GM23338 (cell line): ENCODE measurements at regions not wholly inside any gene's neighbourhood (a gene's known extent, or its start where the extent isn't known, plus 50 kb on each side); places are given as distances from the start of the nearest gene placed in this dataset.

Source experiments
- ATAC-seq: fragments of 200-7000 bp; cut with Tn5 transposase; 3 replicates; pipeline ENCODE4 v1.9.1; 2020
- DNase-seq: peaks from one replicate; pipeline ENCODE4 v3.0.0-alpha.2; 2015; ENCODE audit warnings: low spot score
- H2AFZ ChIP-seq: fragments of 200-600 bp; sonication (generic); 2 replicates; pipeline ENCODE4 v1.8.0; 2016; ENCODE audit warnings: antibody characterized with exemption, mild to moderate bottlenecking, moderate library complexity
- H3F3A ChIP-seq: fragments of 200-600 bp; sonication (generic); replicated peaks from 2 replicates; pipeline ENCODE4 v1.8.0; 2017; ENCODE audit warnings: antibody characterized with exemption, mixed run types, low read depth
- H3K27ac ChIP-seq: fragments of 200-600 bp; sonication (generic); 2 replicates; pipeline ENCODE4 v1.6.1; 2016; ENCODE audit warnings: low read depth
- H3K27me3 ChIP-seq: fragments of 200-600 bp; sonication (generic); 2 replicates; pipeline ENCODE4 v1.8.0; 2016; ENCODE audit warnings: mild to moderate bottlenecking, mixed run types, moderate library complexity; ENCODE audit not compliant: insufficient read depth
- H3K36me3 ChIP-seq: fragments of 200-600 bp; sonication (generic); 2 replicates; pipeline ENCODE4 v1.8.0; 2016; ENCODE audit warnings: mild to moderate bottlenecking; ENCODE audit not compliant: insufficient read depth
- H3K4me1 ChIP-seq: fragments of 200-600 bp; sonication (generic); 2 replicates; pipeline ENCODE4 v1.8.0; 2016; ENCODE audit warnings: mild to moderate bottlenecking, moderate library complexity; ENCODE audit not compliant: insufficient read depth
- H3K4me2 ChIP-seq: fragments of 200-600 bp; sonication (generic); 2 replicates; pipeline ENCODE4 v1.7.1; 2017; ENCODE audit warnings: mixed run types
- H3K4me3 ChIP-seq: fragments of 200-600 bp; sonication (generic); 2 replicates; pipeline ENCODE4 v1.6.1; 2016; ENCODE audit warnings: mixed run types
- H3K79me2 ChIP-seq: fragments of 200-600 bp; sonication (generic); replicated peaks from 2 replicates; pipeline ENCODE4 v1.8.0; 2017; ENCODE audit warnings: mild to moderate bottlenecking; ENCODE audit not compliant: insufficient read depth
- H3K9me2 ChIP-seq: fragments of 200-600 bp; sonication (generic); 2 replicates; pipeline ENCODE4 v1.8.0; 2017; ENCODE audit not compliant: insufficient read depth
- H4K20me1 ChIP-seq: fragments of 200-600 bp; sonication (generic); replicated peaks from 2 replicates; pipeline ENCODE4 v1.8.0; 2017; ENCODE audit warnings: mild to moderate bottlenecking; ENCODE audit not compliant: insufficient read depth
- H3K27ac Mint-ChIP-seq: 2 replicates; pipeline ENCODE4 v1.8.0; 2020; ENCODE audit warnings: inconsistent platforms, mild to moderate bottlenecking, moderate library complexity, mixed read lengths
- H3K27me3 Mint-ChIP-seq: 3 replicates; pipeline ENCODE4 v1.8.0; 2022; ENCODE audit warnings: low read depth, mild to moderate bottlenecking, moderate library complexity, mixed read lengths, inconsistent platforms; ENCODE audit not compliant: insufficient read depth, poor library complexity
- H3K36me3 Mint-ChIP-seq: 3 replicates; pipeline ENCODE4 v1.8.0; 2021; ENCODE audit warnings: low read depth, mild to moderate bottlenecking, inconsistent platforms, moderate library complexity, mixed read lengths
- H3K4me1 Mint-ChIP-seq: 3 replicates; pipeline ENCODE4 v1.8.0; 2020; ENCODE audit warnings: mild to moderate bottlenecking, inconsistent platforms, mixed read lengths
- H3K4me3 Mint-ChIP-seq: 3 replicates; pipeline ENCODE4 v1.8.0; 2021; ENCODE audit warnings: moderate library complexity, mild to moderate bottlenecking, inconsistent platforms, mixed read lengths
- H3K9me3 Mint-ChIP-seq: 3 replicates; pipeline ENCODE4 v1.8.0; 2020; ENCODE audit warnings: moderate library complexity, mild to moderate bottlenecking, inconsistent platforms, mixed read lengths
- CREB1 ChIP-seq: fragments of 250-450 bp; sonication (Bioruptor Pico); IDR thresholded peaks from 2 replicates; pipeline ENCODE4 v1.5.0; 2020; ENCODE audit warnings: low read depth, mild to moderate bottlenecking, moderate library complexity
- CTCF ChIP-seq, 2 experiments: fragments of 200-600 bp in 1 of 2; sonication (generic) in 1 of 2; conservative IDR thresholded peaks; 2 replicates each; pipeline versions ENCODE4 v1.5.1 to v1.6.1; 2016 to 2017; ENCODE audit warnings: antibody characterized with exemption in 2 of 2, low read depth in 2 of 2, mild to moderate bottlenecking in 2 of 2, moderate library complexity in 1 of 2
- EZH2 ChIP-seq: fragments of 200-600 bp; sonication (generic); IDR thresholded peaks from one replicate; pipeline ENCODE4 v1.8.0; 2017; ENCODE audit warnings: antibody characterized with exemption, mild to moderate bottlenecking, low read depth; ENCODE audit not compliant: unreplicated experiment
- EZH2phosphoT487 ChIP-seq: fragments of 200-600 bp; sonication (generic); IDR thresholded peaks from one replicate; pipeline ENCODE4 v1.8.1; 2018; ENCODE audit warnings: antibody characterized with exemption; ENCODE audit not compliant: unreplicated experiment
- JUNB ChIP-seq: IDR thresholded peaks from one replicate; pipeline ENCODE4 v1.6.1; 2016; ENCODE audit warnings: antibody characterized with exemption; ENCODE audit not compliant: unreplicated experiment
- NANOG ChIP-seq: IDR thresholded peaks from 2 replicates; pipeline ENCODE4 v1.6.1; 2016; ENCODE audit warnings: antibody characterized with exemption, borderline replicate concordance
- POLR2AphosphoS5 ChIP-seq: IDR thresholded peaks from 2 replicates; pipeline ENCODE4 v1.6.1; 2016; ENCODE audit warnings: antibody characterized with exemption, low read depth
- REST ChIP-seq: IDR thresholded peaks from one replicate; pipeline ENCODE4 v1.6.1; 2018; ENCODE audit warnings: antibody characterized with exemption; ENCODE audit not compliant: unreplicated experiment
- STAT1 ChIP-seq: IDR thresholded peaks from one replicate; pipeline ENCODE4 v1.6.1; 2016; ENCODE audit warnings: antibody characterized with exemption; ENCODE audit not compliant: unreplicated experiment
- ZNF114 ChIP-seq: fragments of 250-450 bp; sonication (Bioruptor Pico); IDR thresholded peaks from 2 replicates; pipeline ENCODE4 v1.5.0; 2020; ENCODE audit warnings: mild to moderate bottlenecking, moderate library complexity
- ZNF331 ChIP-seq: fragments of 250-450 bp; sonication (Bioruptor Pico); IDR thresholded peaks from 2 replicates; pipeline ENCODE4 v1.5.0; 2020; ENCODE audit warnings: low read depth, mild to moderate bottlenecking, moderate library complexity
- TF ChIP-seq, protein P1 (sequence below): IDR thresholded peaks from 2 replicates; pipeline ENCODE4 v1.6.1; 2016; ENCODE audit warnings: antibody characterized with exemption

DNA sequence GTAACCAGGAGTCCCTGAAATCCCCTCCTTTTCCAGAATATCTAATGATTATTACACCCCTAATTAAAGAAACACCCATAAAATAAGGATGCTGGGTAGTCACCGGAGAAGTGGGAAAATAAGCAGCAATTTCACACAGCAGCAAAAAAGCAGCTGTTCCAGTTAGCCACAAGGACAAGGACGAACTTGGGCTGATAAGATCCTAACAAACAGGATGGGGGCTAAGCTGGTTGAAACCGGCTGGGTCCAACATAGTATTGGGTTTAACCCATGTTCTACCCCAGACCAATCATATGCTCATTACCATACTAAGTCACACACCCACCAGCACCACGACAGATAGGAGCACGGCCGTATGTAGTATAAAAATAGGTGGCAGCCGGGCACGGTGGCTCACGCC, 100.7 kb downstream of the RPL10L start (continued):
- TF ChIP-seq STAT1 (no peak), EZH2phosphoT487 (no peak)

DNA sequence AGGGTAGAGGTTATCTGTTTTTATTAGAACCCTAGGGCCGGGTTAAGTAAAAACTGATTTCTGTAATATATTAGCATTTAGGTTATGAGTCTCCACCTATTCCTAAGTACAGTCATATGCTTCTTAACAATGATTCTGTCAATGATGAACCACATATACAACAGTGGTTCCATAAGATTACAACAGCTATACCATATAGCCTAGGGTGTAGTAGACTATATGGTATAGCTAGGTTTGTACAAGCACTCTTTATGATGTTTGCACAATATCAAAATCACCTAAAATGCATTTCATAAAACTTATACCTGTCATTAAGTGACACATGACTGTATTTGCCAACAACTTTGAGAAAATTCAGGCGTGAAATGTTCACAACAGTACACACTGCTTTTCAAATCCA, 110.6 kb downstream of the RPL10L start:
- H4K20me1 ChIP-seq: no peaks in the 10 kb centered on the region
- H3K79me2 ChIP-seq: no peaks in the 10 kb centered on the region
- no peak overlapping the region for H3K4me3 Mint-ChIP-seq
- H2AFZ ChIP-seq: no peak overlapping the region
- H3F3A ChIP-seq: no peaks in the 10 kb centered on the region
- TF ChIP-seq ZNF114 (CRISPR knock-in tag) (no peak), POLR2AphosphoS5 (no peak)
- H3K27me3 Mint-ChIP-seq: peaks cover 2% of the 10 kb centered on the region
- H3K36me3 ChIP-seq: no peaks in the 10 kb centered on the region
- no peaks in the 10 kb centered on the region for H3K9me2 ChIP-seq
- no peaks in the 10 kb centered on the region for H3K4me1 ChIP-seq
- H3K4me3 ChIP-seq: no peak overlapping the region
- no peak overlapping the region for H3K27ac ChIP-seq
- DNase-seq (no peak), ATAC-seq (no peak)
- no peaks in the 10 kb centered on the region for H3K4me1 Mint-ChIP-seq
- H3K9me3 Mint-ChIP-seq: no peaks in the 10 kb centered on the region
- H3K4me2 ChIP-seq: no peak overlapping the region
- no peaks in the 10 kb centered on the region for H3K27me3 ChIP-seq
- H3K27ac Mint-ChIP-seq: no peak overlapping the region
- no peaks in the 10 kb centered on the region for H3K36me3 Mint-ChIP-seq

DNA sequence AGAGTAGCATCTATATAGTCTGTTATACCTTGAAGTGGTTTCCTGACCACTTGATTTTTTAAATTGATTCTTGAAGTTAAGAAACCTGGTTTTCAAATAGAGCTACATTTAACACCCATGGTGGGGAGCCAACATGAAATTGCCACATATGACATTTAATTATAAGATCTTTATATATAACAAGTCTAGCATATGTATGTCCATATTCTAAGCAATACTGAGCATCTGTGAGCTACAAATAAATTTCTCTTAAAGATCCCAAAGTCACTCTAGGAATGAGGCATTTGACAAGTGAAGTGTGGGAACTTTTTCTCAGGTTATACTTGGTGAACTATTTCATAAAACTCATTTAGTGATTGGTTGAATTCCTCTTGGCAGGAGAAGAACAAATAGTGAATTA, 132.5 kb downstream of the RPL10L start:
- ATAC-seq: no peak
- Mint-ChIP-seq H3K9me3 (no peaks in the 10 kb centered on the region), H3K36me3 (no peaks in the 10 kb centered on the region)
- no peak for TF ChIP-seq EZH2
- no peak for TF ChIP-seq EZH2phosphoT487
- TF ChIP-seq, protein P1, sequence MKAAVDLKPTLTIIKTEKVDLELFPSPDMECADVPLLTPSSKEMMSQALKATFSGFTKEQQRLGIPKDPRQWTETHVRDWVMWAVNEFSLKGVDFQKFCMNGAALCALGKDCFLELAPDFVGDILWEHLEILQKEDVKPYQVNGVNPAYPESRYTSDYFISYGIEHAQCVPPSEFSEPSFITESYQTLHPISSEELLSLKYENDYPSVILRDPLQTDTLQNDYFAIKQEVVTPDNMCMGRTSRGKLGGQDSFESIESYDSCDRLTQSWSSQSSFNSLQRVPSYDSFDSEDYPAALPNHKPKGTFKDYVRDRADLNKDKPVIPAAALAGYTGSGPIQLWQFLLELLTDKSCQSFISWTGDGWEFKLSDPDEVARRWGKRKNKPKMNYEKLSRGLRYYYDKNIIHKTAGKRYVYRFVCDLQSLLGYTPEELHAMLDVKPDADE: no peak
- no peak for TF ChIP-seq CREB1 (CRISPR knock-in tag)
- TF ChIP-seq REST: no peak
- no peak for TF ChIP-seq NANOG
- no peak for TF ChIP-seq STAT1
- no peak for TF ChIP-seq ZNF331
- no peak for TF ChIP-seq ZNF114 (CRISPR knock-in tag)
- TF ChIP-seq CTCF (conservative IDR thresholded peaks at IDR 0.05; ENCODE audit: low read depth in 2 of 2): no peak
- no peak for TF ChIP-seq JUNB
- no peak for TF ChIP-seq POLR2AphosphoS5

More for the DNA sequence above, 132.5 kb downstream of the RPL10L start:
- DNase-seq: no peak
- no peaks in the 10 kb centered on the region for H3K9me2 ChIP-seq
- no peak overlapping the region for H3K4me2 ChIP-seq
- no peaks in the 10 kb centered on the region for H3K4me1 Mint-ChIP-seq
- no peak overlapping the region for H3K4me3 ChIP-seq
- H3K27me3 ChIP-seq: no peaks in the 10 kb centered on the region
- no peaks in the 10 kb centered on the region for H3K4me1 ChIP-seq
- H3K27ac ChIP-seq: no peak overlapping the region
- H3K27me3 Mint-ChIP-seq: no peaks in the 10 kb centered on the region
- no peaks in the 10 kb centered on the region for H4K20me1 ChIP-seq
- no peak overlapping the region for H2AFZ ChIP-seq
- H3K27ac Mint-ChIP-seq: no peak overlapping the region
- H3K79me2 ChIP-seq: no peaks in the 10 kb centered on the region
- H3K4me3 Mint-ChIP-seq: no peak overlapping the region
- H3K36me3 ChIP-seq: no peaks in the 10 kb centered on the region
- no peaks in the 10 kb centered on the region for H3F3A ChIP-seq
